Activated CD4-positive, CD25-positive, alpha-beta regulatory T cell (primary cell): ENCODE measurements at regions not wholly inside any gene's neighbourhood (a gene's known extent, or its start where the extent isn't known, plus 50 kb on each side); places are given as distances from the start of the nearest gene placed in this dataset.

Experiments used
- DNase-seq, 4 experiments: peaks; one replicate each; lab custom pipeline; 2025; lab: John Stamatoyannopoulos, UW

GRCh38 chr18:61948846-61949438 lies 56.1 kb upstream of the RNF152 start:
- DNase-seq = no peak

GRCh38 chr18:61948281-61948741 lies 55.5 kb upstream of the RNF152 start:
- no peak for DNase-seq

- DNase-seq = no peak
These were observed 53.6 kb upstream of the RNF152 start for GRCh38 chr18:61946449-61946848.

GRCh38 chr18:61943175-61943964 lies 50.6 kb upstream of the RNF152 start:
- DNase-seq = no peak
